GM12865 (cell line): ENCODE measurements at regions not wholly inside any gene's neighbourhood (a gene's known extent, or its start where the extent isn't known, plus 50 kb on each side); places are given as distances from the start of the nearest gene placed in this dataset.

Source experiments
- DNase-seq: peaks from one replicate; pipeline ENCODE4 v3.0.0; 2010; ENCODE audit warnings: low read depth
- H3K4me3 ChIP-seq: 2 replicates; pipeline ENCODE4 v1.5.1; 2011; ENCODE audit warnings: mild to moderate bottlenecking, low read depth, low read length, control low read depth
- CTCF ChIP-seq: IDR thresholded peaks from 2 replicates; pipeline ENCODE4 v1.5.1; 2011; ENCODE audit warnings: low read length, control low read depth, low read depth, inconsistent platforms; ENCODE audit not compliant: insufficient read depth; ENCODE audit errors: missing control alignments

DNA sequence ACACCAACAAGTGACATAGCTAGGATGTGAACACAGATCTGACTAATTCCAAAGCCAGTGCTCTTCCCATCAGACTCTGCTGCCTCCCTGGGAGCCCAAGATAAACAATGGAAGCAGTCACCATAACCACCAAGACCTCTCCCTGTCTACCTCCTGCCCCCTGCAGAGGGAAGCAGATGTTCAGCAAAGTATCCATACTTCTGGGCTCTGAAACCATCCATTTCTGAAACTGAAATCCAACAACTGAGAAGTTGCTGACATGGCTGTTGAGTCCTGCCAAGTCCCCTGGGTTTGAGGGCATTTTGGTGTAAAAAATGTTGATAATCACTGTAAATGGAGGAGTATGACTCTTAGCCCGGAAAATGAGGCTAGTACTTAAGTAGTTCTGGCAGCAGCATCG, 102.1 kb downstream of the TYW3 start:
- TF ChIP-seq CTCF, result no peak
- no peak overlapping the region for H3K4me3 ChIP-seq
- DNase-seq, result no peak

DNA sequence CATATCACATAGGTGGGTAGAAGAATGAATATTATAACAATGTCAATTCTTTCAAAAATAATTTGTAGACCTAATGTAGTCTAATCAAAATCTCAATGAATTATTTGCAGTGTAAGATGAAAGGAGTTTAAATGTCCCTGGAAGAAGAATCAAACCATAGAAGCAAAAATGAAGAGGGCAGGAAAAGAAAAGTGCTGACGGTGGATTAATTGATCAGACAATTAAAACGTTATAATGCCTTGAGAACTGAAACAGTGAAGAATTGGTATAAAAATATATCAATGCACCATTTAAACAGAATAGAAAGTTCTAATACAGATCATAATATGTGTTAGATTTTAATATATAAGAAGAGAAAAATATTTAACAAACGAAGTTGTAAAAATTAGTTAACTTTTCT, 109.8 kb downstream of the TYW3 start:
- TF ChIP-seq CTCF, result no peak
- no peak overlapping the region for H3K4me3 ChIP-seq

GRCh38 chr1:74847715-74848114, 114.8 kb downstream of the TYW3 start:
- TF ChIP-seq CTCF, result no peak

More for the DNA sequence above, 109.8 kb downstream of the TYW3 start:
- DNase-seq, result no peak

GRCh38 chr1:74853756-74854155, 120.8 kb downstream of the TYW3 start:
- H3K4me3 ChIP-seq, result no peak overlapping the region
- TF ChIP-seq CTCF, result no peak
- DNase-seq, result no peak

More at GRCh38 chr1:74847715-74848114, 114.8 kb downstream of the TYW3 start:
- DNase-seq, result no peak
- no peak overlapping the region for H3K4me3 ChIP-seq

- TF ChIP-seq CTCF, result no peak
- no peak overlapping the region for H3K4me3 ChIP-seq
- DNase-seq, result no peak
These were observed 123.2 kb downstream of the TYW3 start for GRCh38 chr1:74856174-74856573.

- no peak for TF ChIP-seq CTCF
These were observed 124.7 kb downstream of the TYW3 start for GRCh38 chr1:74857676-74858075.

GRCh38 chr1:74858136-74858535, 125.2 kb downstream of the TYW3 start:
- peak; percentile 32 for DNase-seq
- TF ChIP-seq CTCF, result no peak
- no peak overlapping the region for H3K4me3 ChIP-seq

More at GRCh38 chr1:74857676-74858075, 124.7 kb downstream of the TYW3 start:
- no peak for DNase-seq
- no peak overlapping the region for H3K4me3 ChIP-seq
